COLO668 (cell line): ENCODE measurements at regions not wholly inside any gene's neighbourhood (a gene's known extent, or its start where the extent isn't known, plus 50 kb on each side); places are given as distances from the start of the nearest gene placed in this dataset.

Experiments
- DNase-seq: peaks from one replicate; lab custom pipeline; 2025; ENCODE audit not compliant: unreplicated experiment; lab: John Stamatoyannopoulos, UW

- DNase-seq: no peak
These were observed 142.7 kb upstream of the SLC35B3 start for GRCh38 chr6:8578006-8578405.

GRCh38 chr6:8574749-8575468 is 139.6 kb upstream of the SLC35B3 start:
- DNase-seq: no peak

- no peak for DNase-seq
These were observed 139.0 kb upstream of the SLC35B3 start for GRCh38 chr6:8574311-8574710.

- no peak for DNase-seq
These were observed 135.0 kb upstream of the SLC35B3 start for GRCh38 chr6:8570256-8570920.

GRCh38 chr6:8562125-8562524 is 126.8 kb upstream of the SLC35B3 start:
- DNase-seq: no peak

- no peak for DNase-seq
These were observed 123.6 kb upstream of the SLC35B3 start for GRCh38 chr6:8558953-8559352.

GRCh38 chr6:8557014-8557748 is 121.8 kb upstream of the SLC35B3 start:
- no peak for DNase-seq

GRCh38 chr6:8556370-8557013 is 121.1 kb upstream of the SLC35B3 start:
- peak; percentile 11 for DNase-seq

GRCh38 chr6:8551993-8552392 is 116.6 kb upstream of the SLC35B3 start:
- DNase-seq: no peak

GRCh38 chr6:8551386-8551785 is 116.0 kb upstream of the SLC35B3 start:
- no peak for DNase-seq

GRCh38 chr6:8549074-8549790 is 113.9 kb upstream of the SLC35B3 start:
- DNase-seq: no peak

GRCh38 chr6:8546496-8546895 is 111.2 kb upstream of the SLC35B3 start:
- no peak for DNase-seq

- no peak for DNase-seq
These were observed 110.0 kb upstream of the SLC35B3 start for GRCh38 chr6:8545336-8545735.

- DNase-seq: no peak
These were observed 108.4 kb upstream of the SLC35B3 start for GRCh38 chr6:8543714-8544113.

GRCh38 chr6:8539453-8539852 is 104.1 kb upstream of the SLC35B3 start:
- DNase-seq: no peak

- DNase-seq: no peak
These were observed 100.8 kb upstream of the SLC35B3 start for GRCh38 chr6:8536122-8536521.

GRCh38 chr6:8535519-8535918 is 100.2 kb upstream of the SLC35B3 start:
- DNase-seq: no peak

GRCh38 chr6:8530785-8531435 is 95.6 kb upstream of the SLC35B3 start:
- no peak for DNase-seq

- DNase-seq: no peak
These were observed 93.9 kb upstream of the SLC35B3 start for GRCh38 chr6:8529250-8529649.

- DNase-seq: no peak
These were observed 92.5 kb upstream of the SLC35B3 start for GRCh38 chr6:8527818-8528217.
